SK-N-SH (cell line): ENCODE measurements at regions not wholly inside any gene's neighbourhood (a gene's known extent, or its start where the extent isn't known, plus 50 kb on each side); places are given as distances from the start of the nearest gene placed in this dataset.

Experiments used
- CHD2 ChIP-seq: fragments of 150-350 bp; IDR thresholded peaks from 2 replicates; pipeline ENCODE4 v1.6.1; 2018; ENCODE audit warnings: low read length; ENCODE audit not compliant: partially characterized antibody
- FOXM1 ChIP-seq: IDR thresholded peaks from 2 replicates; pipeline ENCODE4 v1.4.0; 2012; ENCODE audit warnings: low read depth, mild to moderate bottlenecking
- JUND ChIP-seq: IDR thresholded peaks from 2 replicates; pipeline ENCODE4 v1.4.0; 2012
- MXI1 ChIP-seq: IDR thresholded peaks from 2 replicates; pipeline ENCODE4 v1.6.1; 2012; ENCODE audit warnings: mild to moderate bottlenecking, low read depth, low read length, improper control_type of control experiment
- NFIC ChIP-seq: IDR thresholded peaks from 2 replicates; pipeline ENCODE4 v1.4.0; 2012; ENCODE audit warnings: borderline replicate concordance
- RAD21 ChIP-seq: IDR thresholded peaks from 2 replicates; pipeline ENCODE4 v1.6.1; 2012; ENCODE audit warnings: mild to moderate bottlenecking, low read length
- RCOR1 ChIP-seq: fragments of 150-350 bp; IDR thresholded peaks from 2 replicates; pipeline ENCODE4 v1.6.1; 2017; ENCODE audit warnings: antibody characterized with exemption, low read length
- REST ChIP-seq: IDR thresholded peaks from 2 replicates; pipeline ENCODE4 v1.6.1; 2012; ENCODE audit warnings: mild to moderate bottlenecking, low read depth, low read length, moderate library complexity
- RFX5 ChIP-seq: IDR thresholded peaks from 2 replicates; pipeline ENCODE4 v1.6.1; 2012; ENCODE audit warnings: mild to moderate bottlenecking, improper control_type of control experiment, low read length
- SIN3A ChIP-seq: IDR thresholded peaks from 2 replicates; pipeline ENCODE4 v1.6.1; 2012; ENCODE audit warnings: low read depth, mild to moderate bottlenecking, low read length, moderate library complexity, borderline replicate concordance
- TEAD4 ChIP-seq: IDR thresholded peaks from 2 replicates; pipeline ENCODE4 v1.4.0; 2012; ENCODE audit warnings: mild to moderate bottlenecking, borderline replicate concordance; ENCODE audit not compliant: insufficient read depth
- TF ChIP-seq, protein P1 (sequence below): fragments of 150-350 bp; IDR thresholded peaks from 2 replicates; pipeline ENCODE4 v1.6.1; 2016; ENCODE audit warnings: mild to moderate bottlenecking, low read depth, low read length
- TF ChIP-seq, protein P2 (sequence below): IDR thresholded peaks from 2 replicates; pipeline ENCODE4; 2012
- TF ChIP-seq, protein P3 (sequence below): fragments of 200-600 bp; sonication (generic); IDR thresholded peaks from 2 replicates; pipeline ENCODE4 v1.6.1; 2017; ENCODE audit warnings: antibody characterized with exemption, mild to moderate bottlenecking, moderate library complexity
- TF ChIP-seq, protein P4 (sequence below): IDR thresholded peaks from 2 replicates; pipeline ENCODE4 v1.4.0; 2012; ENCODE audit warnings: low read depth, borderline replicate concordance
- TF ChIP-seq, protein P5 (sequence below): fragments of 150-350 bp; IDR thresholded peaks from 2 replicates; pipeline ENCODE4 v1.6.1; 2017; ENCODE audit warnings: antibody characterized with exemption, low read length, low read depth, borderline replicate concordance

DNA sequence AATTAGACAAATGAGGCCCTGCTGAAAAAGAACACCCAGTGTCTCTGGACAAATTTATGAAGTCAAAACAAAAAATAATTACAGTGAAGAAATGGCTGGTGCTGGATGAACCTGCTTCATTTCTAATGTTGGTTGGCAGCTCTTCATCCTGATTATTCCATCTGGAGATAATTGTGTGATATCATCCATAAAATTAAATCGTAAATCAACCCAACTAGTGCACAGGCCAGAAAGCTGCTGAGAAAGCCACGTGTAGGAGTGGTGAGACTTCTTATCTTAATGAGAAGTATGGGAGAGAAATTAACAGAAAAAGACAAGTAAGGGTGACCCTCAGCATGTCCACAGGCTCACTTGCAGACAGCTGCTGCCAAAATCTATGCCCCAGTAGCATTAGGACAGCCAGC lies 465.2 kb upstream of the TGFBR2 start (continued):
- peak; percentile 75; the same call in 1 of the 2 replicates for TF ChIP-seq RCOR1
- no peak for TF ChIP-seq REST
- TF ChIP-seq, protein P1, sequence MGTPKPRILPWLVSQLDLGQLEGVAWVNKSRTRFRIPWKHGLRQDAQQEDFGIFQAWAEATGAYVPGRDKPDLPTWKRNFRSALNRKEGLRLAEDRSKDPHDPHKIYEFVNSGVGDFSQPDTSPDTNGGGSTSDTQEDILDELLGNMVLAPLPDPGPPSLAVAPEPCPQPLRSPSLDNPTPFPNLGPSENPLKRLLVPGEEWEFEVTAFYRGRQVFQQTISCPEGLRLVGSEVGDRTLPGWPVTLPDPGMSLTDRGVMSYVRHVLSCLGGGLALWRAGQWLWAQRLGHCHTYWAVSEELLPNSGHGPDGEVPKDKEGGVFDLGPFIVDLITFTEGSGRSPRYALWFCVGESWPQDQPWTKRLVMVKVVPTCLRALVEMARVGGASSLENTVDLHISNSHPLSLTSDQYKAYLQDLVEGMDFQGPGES, result no peak
- TF ChIP-seq JUND, result no peak
- peak; percentile 83; the same call in 1 of the 2 replicates for TF ChIP-seq MXI1
- TF ChIP-seq CHD2, result peak; percentile 69
- TF ChIP-seq RAD21, result no peak; the same call in 1 of the 2 replicates
- TF ChIP-seq SIN3A, result no peak
- TF ChIP-seq, protein P2, sequence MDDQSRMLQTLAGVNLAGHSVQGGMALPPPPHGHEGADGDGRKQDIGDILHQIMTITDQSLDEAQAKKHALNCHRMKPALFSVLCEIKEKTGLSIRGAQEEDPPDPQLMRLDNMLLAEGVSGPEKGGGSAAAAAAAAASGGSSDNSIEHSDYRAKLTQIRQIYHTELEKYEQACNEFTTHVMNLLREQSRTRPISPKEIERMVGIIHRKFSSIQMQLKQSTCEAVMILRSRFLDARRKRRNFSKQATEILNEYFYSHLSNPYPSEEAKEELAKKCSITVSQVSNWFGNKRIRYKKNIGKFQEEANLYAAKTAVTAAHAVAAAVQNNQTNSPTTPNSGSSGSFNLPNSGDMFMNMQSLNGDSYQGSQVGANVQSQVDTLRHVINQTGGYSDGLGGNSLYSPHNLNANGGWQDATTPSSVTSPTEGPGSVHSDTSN, result no peak; the same call in 1 of the 2 replicates
- TF ChIP-seq FOXM1, result no peak
- TF ChIP-seq, protein P3, sequence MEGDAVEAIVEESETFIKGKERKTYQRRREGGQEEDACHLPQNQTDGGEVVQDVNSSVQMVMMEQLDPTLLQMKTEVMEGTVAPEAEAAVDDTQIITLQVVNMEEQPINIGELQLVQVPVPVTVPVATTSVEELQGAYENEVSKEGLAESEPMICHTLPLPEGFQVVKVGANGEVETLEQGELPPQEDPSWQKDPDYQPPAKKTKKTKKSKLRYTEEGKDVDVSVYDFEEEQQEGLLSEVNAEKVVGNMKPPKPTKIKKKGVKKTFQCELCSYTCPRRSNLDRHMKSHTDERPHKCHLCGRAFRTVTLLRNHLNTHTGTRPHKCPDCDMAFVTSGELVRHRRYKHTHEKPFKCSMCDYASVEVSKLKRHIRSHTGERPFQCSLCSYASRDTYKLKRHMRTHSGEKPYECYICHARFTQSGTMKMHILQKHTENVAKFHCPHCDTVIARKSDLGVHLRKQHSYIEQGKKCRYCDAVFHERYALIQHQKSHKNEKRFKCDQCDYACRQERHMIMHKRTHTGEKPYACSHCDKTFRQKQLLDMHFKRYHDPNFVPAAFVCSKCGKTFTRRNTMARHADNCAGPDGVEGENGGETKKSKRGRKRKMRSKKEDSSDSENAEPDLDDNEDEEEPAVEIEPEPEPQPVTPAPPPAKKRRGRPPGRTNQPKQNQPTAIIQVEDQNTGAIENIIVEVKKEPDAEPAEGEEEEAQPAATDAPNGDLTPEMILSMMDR, result no peak
- TF ChIP-seq, protein P4, sequence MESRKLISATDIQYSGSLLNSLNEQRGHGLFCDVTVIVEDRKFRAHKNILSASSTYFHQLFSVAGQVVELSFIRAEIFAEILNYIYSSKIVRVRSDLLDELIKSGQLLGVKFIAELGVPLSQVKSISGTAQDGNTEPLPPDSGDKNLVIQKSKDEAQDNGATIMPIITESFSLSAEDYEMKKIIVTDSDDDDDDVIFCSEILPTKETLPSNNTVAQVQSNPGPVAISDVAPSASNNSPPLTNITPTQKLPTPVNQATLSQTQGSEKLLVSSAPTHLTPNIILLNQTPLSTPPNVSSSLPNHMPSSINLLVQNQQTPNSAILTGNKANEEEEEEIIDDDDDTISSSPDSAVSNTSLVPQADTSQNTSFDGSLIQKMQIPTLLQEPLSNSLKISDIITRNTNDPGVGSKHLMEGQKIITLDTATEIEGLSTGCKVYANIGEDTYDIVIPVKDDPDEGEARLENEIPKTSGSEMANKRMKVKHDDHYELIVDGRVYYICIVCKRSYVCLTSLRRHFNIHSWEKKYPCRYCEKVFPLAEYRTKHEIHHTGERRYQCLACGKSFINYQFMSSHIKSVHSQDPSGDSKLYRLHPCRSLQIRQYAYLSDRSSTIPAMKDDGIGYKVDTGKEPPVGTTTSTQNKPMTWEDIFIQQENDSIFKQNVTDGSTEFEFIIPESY, result no peak
- TF ChIP-seq RFX5, result no peak
- TF ChIP-seq, protein P5, sequence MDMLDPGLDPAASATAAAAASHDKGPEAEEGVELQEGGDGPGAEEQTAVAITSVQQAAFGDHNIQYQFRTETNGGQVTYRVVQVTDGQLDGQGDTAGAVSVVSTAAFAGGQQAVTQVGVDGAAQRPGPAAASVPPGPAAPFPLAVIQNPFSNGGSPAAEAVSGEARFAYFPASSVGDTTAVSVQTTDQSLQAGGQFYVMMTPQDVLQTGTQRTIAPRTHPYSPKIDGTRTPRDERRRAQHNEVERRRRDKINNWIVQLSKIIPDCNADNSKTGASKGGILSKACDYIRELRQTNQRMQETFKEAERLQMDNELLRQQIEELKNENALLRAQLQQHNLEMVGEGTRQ, result no peak
- no peak for TF ChIP-seq TEAD4
- TF ChIP-seq NFIC, result no peak; the same call in 1 of the 2 replicates
- TF ChIP-seq, all 33 proteins: peak for 7
